MM.1S (cell line): ENCODE measurements at regions not wholly inside any gene's neighbourhood (a gene's known extent, or its start where the extent isn't known, plus 50 kb on each side); places are given as distances from the start of the nearest gene placed in this dataset.
A peak's percentile ranks its signal among the peaks of the same experiment; 100 is the strongest.

Source experiments
- DNase-seq: peaks from one replicate; pipeline ENCODE4 v3.0.0-alpha.2; 2015
- H2AFZ ChIP-seq: fragments of 300-600 bp; sonication (generic); 2 replicates; pipeline ENCODE4 v1.6.0; 2016; ENCODE audit warnings: antibody characterized with exemption, low read length
- H3F3A ChIP-seq: fragments of 300-600 bp; sonication (generic); 2 replicates; pipeline ENCODE4 v1.6.1; 2016; ENCODE audit warnings: mild to moderate bottlenecking, antibody characterized with exemption, low read length, moderate library complexity, mixed read lengths; ENCODE audit not compliant: insufficient read depth
- H3K27ac ChIP-seq: fragments of 300-600 bp; sonication (generic); 2 replicates; pipeline ENCODE4 v1.5.1; 2016; ENCODE audit warnings: mild to moderate bottlenecking, low read length
- H3K27me3 ChIP-seq: fragments of 300-600 bp; sonication (generic); replicated peaks from 2 replicates; pipeline ENCODE4 v1.6.0; 2016; ENCODE audit warnings: low read length; ENCODE audit not compliant: insufficient read depth
- H3K36me3 ChIP-seq: fragments of 300-600 bp; sonication (generic); replicated peaks from 2 replicates; pipeline ENCODE4 v1.6.1; 2016; ENCODE audit warnings: mild to moderate bottlenecking, low read length, mixed read lengths; ENCODE audit not compliant: insufficient read depth
- H3K4me1 ChIP-seq: fragments of 300-600 bp; sonication (generic); 2 replicates; pipeline ENCODE4 v1.6.1; 2016; ENCODE audit warnings: low read length, mixed read lengths
- H3K4me2 ChIP-seq: fragments of 300-600 bp; sonication (generic); 2 replicates; pipeline ENCODE4 v1.6.0; 2016; ENCODE audit warnings: low read depth, low read length
- H3K4me3 ChIP-seq: fragments of 300-600 bp; sonication (generic); 2 replicates; pipeline ENCODE4 v1.5.1; 2016; ENCODE audit warnings: low read length, mixed read lengths
- H3K79me2 ChIP-seq: fragments of 300-600 bp; sonication (generic); 2 replicates; pipeline ENCODE4 v1.6.1; 2016; ENCODE audit warnings: mixed run types, low read length, mixed read lengths
- H3K9ac ChIP-seq: fragments of 300-600 bp; sonication (generic); 2 replicates; pipeline ENCODE4 v1.6.1; 2016; ENCODE audit warnings: low read length, mixed read lengths
- H3K9me2 ChIP-seq: fragments of 300-600 bp; sonication (generic); replicated peaks from 2 replicates; pipeline ENCODE4 v1.6.1; 2016; ENCODE audit warnings: mild to moderate bottlenecking, low read length, mixed read lengths; ENCODE audit not compliant: insufficient read depth
- H3K9me3 ChIP-seq: fragments of 300-600 bp; sonication (generic); replicated peaks from 2 replicates; pipeline ENCODE4 v1.6.1; 2016; ENCODE audit warnings: mild to moderate bottlenecking, low read length, mixed read lengths; ENCODE audit not compliant: insufficient read depth
- H4K20me1 ChIP-seq: fragments of 300-600 bp; sonication (generic); 2 replicates; pipeline ENCODE4 v1.6.1; 2016; ENCODE audit warnings: mild to moderate bottlenecking, low read length, moderate library complexity, mixed read lengths; ENCODE audit not compliant: insufficient read depth
- EZH2 ChIP-seq: fragments of 300-600 bp; sonication (generic); optimal IDR thresholded peaks from 2 replicates; pipeline ENCODE3; 2017; ENCODE audit warnings: low read depth, mild to moderate bottlenecking, antibody characterized with exemption, low read length, mixed read lengths
- EZH2phosphoT487 ChIP-seq: fragments of 300-600 bp; sonication (generic); IDR thresholded peaks from 2 replicates; pipeline ENCODE4 v1.6.1; 2018; ENCODE audit warnings: antibody characterized with exemption, low read length
- TF ChIP-seq, protein P1 (sequence below): fragments of 300-600 bp; sonication (generic); IDR thresholded peaks from 2 replicates; pipeline ENCODE4 v1.5.1; 2016; ENCODE audit warnings: antibody characterized with exemption, low read length, mixed read lengths

DNA sequence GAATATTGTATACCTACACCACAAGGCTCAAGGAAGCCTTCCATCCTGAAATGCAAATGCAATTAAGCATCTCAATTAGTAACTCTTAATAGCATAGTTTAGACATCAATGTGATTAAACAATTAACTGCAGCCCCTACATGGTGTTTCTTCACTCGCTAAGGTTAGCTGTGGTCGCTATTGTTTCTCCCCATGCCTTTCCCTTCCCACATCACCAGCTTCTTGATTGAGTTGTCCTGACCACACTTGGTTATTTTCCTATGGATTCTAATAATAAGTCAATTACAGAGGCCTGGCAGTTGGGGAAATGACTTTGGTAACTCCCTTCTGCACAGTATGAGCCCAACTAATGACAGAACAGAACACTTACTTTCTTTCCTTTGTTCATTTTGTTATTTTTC, 265.0 kb downstream of the ADAMTS20 start:
- H3K9me2 ChIP-seq, result no peaks in the 10 kb centered on the region
- H3K27me3 ChIP-seq, result no peaks in the 10 kb centered on the region
- no peak overlapping the region for H3K4me2 ChIP-seq
- H3K4me3 ChIP-seq, result no peak overlapping the region
- no peak overlapping the region for H3K27ac ChIP-seq
- no peaks in the 10 kb centered on the region for H3K79me2 ChIP-seq
- no peaks in the 10 kb centered on the region for H4K20me1 ChIP-seq
- 0 out of 2 replicates have a peak, but pooled peaks cover 6% of the 10 kb centered on the region for H3K4me1 ChIP-seq
- no peak overlapping the region for H3K9ac ChIP-seq
- H3K36me3 ChIP-seq, result no peaks in the 10 kb centered on the region
- no peak for DNase-seq
- H2AFZ ChIP-seq, result no peak overlapping the region
- no peak for TF ChIP-seq EZH2phosphoT487
- TF ChIP-seq EZH2, result no peak
- TF ChIP-seq, protein P1, sequence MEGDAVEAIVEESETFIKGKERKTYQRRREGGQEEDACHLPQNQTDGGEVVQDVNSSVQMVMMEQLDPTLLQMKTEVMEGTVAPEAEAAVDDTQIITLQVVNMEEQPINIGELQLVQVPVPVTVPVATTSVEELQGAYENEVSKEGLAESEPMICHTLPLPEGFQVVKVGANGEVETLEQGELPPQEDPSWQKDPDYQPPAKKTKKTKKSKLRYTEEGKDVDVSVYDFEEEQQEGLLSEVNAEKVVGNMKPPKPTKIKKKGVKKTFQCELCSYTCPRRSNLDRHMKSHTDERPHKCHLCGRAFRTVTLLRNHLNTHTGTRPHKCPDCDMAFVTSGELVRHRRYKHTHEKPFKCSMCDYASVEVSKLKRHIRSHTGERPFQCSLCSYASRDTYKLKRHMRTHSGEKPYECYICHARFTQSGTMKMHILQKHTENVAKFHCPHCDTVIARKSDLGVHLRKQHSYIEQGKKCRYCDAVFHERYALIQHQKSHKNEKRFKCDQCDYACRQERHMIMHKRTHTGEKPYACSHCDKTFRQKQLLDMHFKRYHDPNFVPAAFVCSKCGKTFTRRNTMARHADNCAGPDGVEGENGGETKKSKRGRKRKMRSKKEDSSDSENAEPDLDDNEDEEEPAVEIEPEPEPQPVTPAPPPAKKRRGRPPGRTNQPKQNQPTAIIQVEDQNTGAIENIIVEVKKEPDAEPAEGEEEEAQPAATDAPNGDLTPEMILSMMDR, result no peak
- no peaks in the 10 kb centered on the region for H3K9me3 ChIP-seq
- peaks cover 5% of the 10 kb centered on the region; the same call in 1 of the 2 replicates for H3F3A ChIP-seq

GRCh38 chr12:43285159-43285598, 266.8 kb downstream of the ADAMTS20 start:
- Histone ChIP-seq H3K9me3 (no peaks in the 10 kb centered on the region), H3K4me2 (0 out of 2 replicates have a peak overlapping the region, but pooled peaks have one; percentile 4), H3K9ac (no peak overlapping the region), H3F3A (peaks cover 5% of the 10 kb centered on the region; the same call in 1 of the 2 replicates), H3K4me1 (0 out of 2 replicates have a peak, but pooled peaks cover 6% of the 10 kb centered on the region), H4K20me1 (no peaks in the 10 kb centered on the region), H3K4me3 (no peak overlapping the region), H2AFZ (no peak overlapping the region), H3K27me3 (no peaks in the 10 kb centered on the region), H3K9me2 (no peaks in the 10 kb centered on the region), H3K36me3 (no peaks in the 10 kb centered on the region), H3K79me2 (no peaks in the 10 kb centered on the region), H3K27ac (no peak overlapping the region)
- peak; percentile 75 for DNase-seq
- TF ChIP-seq EZH2 (no peak), EZH2phosphoT487 (no peak)
- TF ChIP-seq, protein P1, result no peak

GRCh38 chr12:43284486-43285158, 267.4 kb downstream of the ADAMTS20 start:
- Histone ChIP-seq H3K9me3 (no peaks in the 10 kb centered on the region), H3K4me2 (no peak overlapping the region), H4K20me1 (no peaks in the 10 kb centered on the region), H3K4me1 (0 out of 2 replicates have a peak, but pooled peaks cover 6% of the 10 kb centered on the region), H3K9ac (no peak overlapping the region), H3K4me3 (no peak overlapping the region), H3F3A (peaks cover 5% of the 10 kb centered on the region; the same call in 1 of the 2 replicates), H2AFZ (no peak overlapping the region), H3K9me2 (no peaks in the 10 kb centered on the region), H3K27ac (no peak overlapping the region), H3K36me3 (no peaks in the 10 kb centered on the region), H3K79me2 (no peaks in the 10 kb centered on the region), H3K27me3 (no peaks in the 10 kb centered on the region)
- no peak for TF ChIP-seq EZH2phosphoT487
- TF ChIP-seq, protein P1, result no peak
- TF ChIP-seq EZH2, result no peak
- DNase-seq, result no peak
